HG03571 (cell line): ENCODE measurements at regions not wholly inside any gene's neighbourhood (a gene's known extent, or its start where the extent isn't known, plus 50 kb on each side); places are given as distances from the start of the nearest gene placed in this dataset.

Experiments used
- ATAC-seq: cut with Tn5 transposase; IDR thresholded peaks from one replicate; pipeline ENCODE4 v1.9.1; 2021; ENCODE audit not compliant: unreplicated experiment

GRCh38 chr9:99573085-99573484, 248.6 kb upstream of the NR4A3 start:
- no peak for ATAC-seq

- no peak for ATAC-seq
These were observed 247.8 kb upstream of the NR4A3 start for GRCh38 chr9:99573886-99574285.

- no peak for ATAC-seq
These were observed 245.7 kb upstream of the NR4A3 start for GRCh38 chr9:99576002-99576401.

GRCh38 chr9:99576876-99577275, 244.8 kb upstream of the NR4A3 start:
- ATAC-seq: no peak

- ATAC-seq: no peak
These were observed 244.3 kb upstream of the NR4A3 start for GRCh38 chr9:99577351-99577750.

- no peak for ATAC-seq
These were observed 243.0 kb upstream of the NR4A3 start for GRCh38 chr9:99578666-99579065.

GRCh38 chr9:99579964-99580363, 241.7 kb upstream of the NR4A3 start:
- ATAC-seq: no peak

GRCh38 chr9:99582814-99583213, 238.9 kb upstream of the NR4A3 start:
- ATAC-seq: no peak

GRCh38 chr9:99588299-99588698, 233.4 kb upstream of the NR4A3 start:
- ATAC-seq: no peak

- no peak for ATAC-seq
These were observed 232.9 kb upstream of the NR4A3 start for GRCh38 chr9:99588747-99589146.

GRCh38 chr9:99590410-99590809, 231.3 kb upstream of the NR4A3 start:
- no peak for ATAC-seq

- ATAC-seq: no peak
These were observed 230.8 kb upstream of the NR4A3 start for GRCh38 chr9:99590840-99591239.

- no peak for ATAC-seq
These were observed 229.9 kb upstream of the NR4A3 start for GRCh38 chr9:99591770-99592169.

GRCh38 chr9:99592834-99593574, 228.7 kb upstream of the NR4A3 start:
- ATAC-seq: no peak

- ATAC-seq: no peak
These were observed 228.1 kb upstream of the NR4A3 start for GRCh38 chr9:99593610-99594009.

GRCh38 chr9:99594056-99594780, 227.5 kb upstream of the NR4A3 start:
- ATAC-seq: no peak

- peak; percentile 55 for ATAC-seq
These were observed 225.9 kb upstream of the NR4A3 start for GRCh38 chr9:99595796-99596195.

GRCh38 chr9:99601571-99602111, 220.0 kb upstream of the NR4A3 start:
- ATAC-seq: no peak

- ATAC-seq: no peak
These were observed 218.8 kb upstream of the NR4A3 start for GRCh38 chr9:99602854-99603253.

- ATAC-seq: no peak
These were observed 216.5 kb upstream of the NR4A3 start for GRCh38 chr9:99605016-99605743.

GRCh38 chr9:99606296-99606695, 215.4 kb upstream of the NR4A3 start:
- no peak for ATAC-seq

- ATAC-seq: no peak
These were observed 214.7 kb upstream of the NR4A3 start for GRCh38 chr9:99606957-99607356.
